CD4-positive, alpha-beta T cell treated with Interleukin-21 for 1 hour (primary cell): ENCODE measurements at regions not wholly inside any gene's neighbourhood (a gene's known extent, or its start where the extent isn't known, plus 50 kb on each side); places are given as distances from the start of the nearest gene placed in this dataset.
"Not testable (repeated sequence)": the region's sequence is repeated elsewhere in the genome, so short reads cannot be mapped to it uniquely, and the experiment has no call there.

Experiments
- DNase-seq: peaks from one replicate; pipeline ENCODE4 v3.0.0-alpha.2; 2020

- no peak for DNase-seq
Observed at GRCh38 chr5:6105320-6105719, 273.0 kb downstream of the MED10 start.

- no peak for DNase-seq
Observed at GRCh38 chr5:6096101-6096500, 282.2 kb downstream of the MED10 start.

- DNase-seq = not testable (repeated sequence)
Observed at GRCh38 chr5:6094180-6094579, 284.2 kb downstream of the MED10 start.

GRCh38 chr5:6090838-6091237 is 287.5 kb downstream of the MED10 start:
- no peak for DNase-seq

GRCh38 chr5:6090079-6090654 is 288.2 kb downstream of the MED10 start:
- DNase-seq = no peak

- DNase-seq = no peak
Observed at GRCh38 chr5:6088706-6089105, 289.6 kb downstream of the MED10 start.

- no peak for DNase-seq
Observed at GRCh38 chr5:6087576-6087975, 290.8 kb downstream of the MED10 start.

GRCh38 chr5:6086871-6087270 is 291.5 kb downstream of the MED10 start:
- no peak for DNase-seq

GRCh38 chr5:6085341-6085860 is 292.9 kb downstream of the MED10 start:
- DNase-seq = no peak

GRCh38 chr5:6084836-6085235 is 293.5 kb downstream of the MED10 start:
- DNase-seq = no peak

- no peak for DNase-seq
Observed at GRCh38 chr5:6084376-6084775, 294.0 kb downstream of the MED10 start.

GRCh38 chr5:6083311-6083978 is 294.9 kb downstream of the MED10 start:
- no peak for DNase-seq

GRCh38 chr5:6082685-6083084 is 295.7 kb downstream of the MED10 start:
- no peak for DNase-seq

GRCh38 chr5:6081727-6082210 is 296.6 kb downstream of the MED10 start:
- no peak for DNase-seq

GRCh38 chr5:6080930-6081726 is 297.2 kb downstream of the MED10 start:
- DNase-seq = no peak

GRCh38 chr5:6080436-6080835 is 297.9 kb downstream of the MED10 start:
- DNase-seq = no peak

- DNase-seq = no peak
Observed at GRCh38 chr5:6078881-6079280, 299.5 kb downstream of the MED10 start.

- no peak for DNase-seq
Observed at GRCh38 chr5:6076341-6077239, 301.8 kb downstream of the MED10 start.

GRCh38 chr5:6072488-6072887 is 305.9 kb downstream of the MED10 start:
- DNase-seq = not testable (repeated sequence)

GRCh38 chr5:6069496-6070185 is 308.7 kb downstream of the MED10 start:
- no peak for DNase-seq

- no peak for DNase-seq
Observed at GRCh38 chr5:6066016-6066415, 312.3 kb downstream of the MED10 start.
